ENCODE measurements at regions not wholly inside any gene's neighbourhood (a gene's known extent, or its start where the extent isn't known, plus 50 kb on each side); places are given as distances from the start of the nearest gene placed in this dataset.
A peak's percentile ranks its signal among the peaks of the same experiment; 100 is the strongest.
"Not testable (repeated sequence)": the region's sequence is repeated elsewhere in the genome, so short reads cannot be mapped to it uniquely, and the experiment has no call there.

GRCh38 chr2:37797081-37797480 lies 125.6 kb upstream of the CDC42EP3 start:
- no peak for DNase-seq (ENCODE audit: extremely low read depth in 1 of 11, low read depth in 9 of 11, low spot score in 4 of 11)

DNA sequence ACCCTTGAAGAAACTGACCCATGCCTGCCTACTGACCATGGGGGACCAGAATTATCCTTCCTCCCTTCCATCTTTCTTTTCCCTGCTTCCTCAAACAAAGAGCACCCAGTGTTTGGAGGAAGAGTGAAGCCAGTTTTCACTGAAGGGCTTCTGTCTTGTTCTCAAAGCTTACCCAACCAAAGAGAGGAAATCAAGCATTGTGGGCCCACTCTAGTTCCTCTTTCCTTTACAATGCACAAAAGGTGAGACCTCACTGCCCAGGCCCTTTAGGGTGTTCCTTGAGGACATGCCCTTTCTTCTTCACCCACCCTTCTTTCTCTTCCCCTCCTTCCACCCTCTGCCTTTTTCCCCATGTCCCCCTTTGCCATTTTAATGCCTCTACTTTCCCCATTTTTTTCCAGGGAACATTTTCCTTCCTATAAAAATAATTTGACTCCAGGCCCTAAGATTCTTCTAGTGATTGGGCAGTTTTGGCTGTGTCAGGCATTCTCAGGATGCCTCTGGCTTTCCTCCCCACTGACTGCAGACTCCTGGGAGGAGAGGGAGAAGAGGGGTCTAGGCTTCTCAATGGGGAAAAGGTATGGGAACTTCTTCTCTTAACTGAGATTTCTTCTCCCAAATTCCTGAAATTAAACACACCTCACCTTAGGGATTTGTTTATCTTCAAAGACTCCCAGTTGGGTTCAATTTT lies 126.6 kb upstream of the RMDN2 start:
- no peak for DNase-seq (ENCODE audit: extremely low read depth in 1 of 11, low read depth in 9 of 11, low spot score in 4 of 11)

DNA sequence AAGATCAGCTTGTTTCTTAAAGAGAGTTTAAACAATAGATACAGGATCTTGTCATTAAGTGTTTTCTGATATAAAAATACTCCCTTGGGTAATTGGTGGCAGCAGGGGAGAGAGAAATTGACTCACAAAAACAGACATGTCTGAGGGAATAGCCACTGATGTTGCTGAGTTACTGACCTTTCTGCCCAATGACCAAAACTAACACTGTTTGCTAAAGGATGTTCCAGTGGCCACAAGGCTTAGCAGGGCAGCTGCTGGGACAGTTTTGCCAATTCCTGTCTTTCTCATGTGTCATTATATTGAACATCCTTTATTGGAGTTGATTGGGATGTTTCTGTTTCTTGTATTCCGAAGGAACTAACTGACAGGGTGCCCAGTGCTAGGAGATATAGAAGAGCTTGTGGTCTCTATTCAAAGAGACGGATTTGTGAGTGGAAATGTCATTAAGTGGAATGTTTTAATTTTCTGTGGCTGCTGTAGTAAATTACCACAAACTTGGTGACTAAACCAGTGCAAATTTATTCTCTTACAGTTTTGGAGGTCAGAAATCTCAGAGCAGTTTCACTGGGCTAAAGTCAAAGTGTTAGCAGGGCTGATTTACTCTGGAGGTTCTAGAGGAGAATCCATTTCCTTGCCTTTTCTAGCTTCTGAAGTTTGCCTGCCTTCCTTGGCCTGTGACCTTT lies 124.8 kb upstream of the RMDN2 start:
- no peak for DNase-seq (ENCODE audit: extremely low read depth in 1 of 11, low read depth in 9 of 11, low spot score in 4 of 11)

DNA sequence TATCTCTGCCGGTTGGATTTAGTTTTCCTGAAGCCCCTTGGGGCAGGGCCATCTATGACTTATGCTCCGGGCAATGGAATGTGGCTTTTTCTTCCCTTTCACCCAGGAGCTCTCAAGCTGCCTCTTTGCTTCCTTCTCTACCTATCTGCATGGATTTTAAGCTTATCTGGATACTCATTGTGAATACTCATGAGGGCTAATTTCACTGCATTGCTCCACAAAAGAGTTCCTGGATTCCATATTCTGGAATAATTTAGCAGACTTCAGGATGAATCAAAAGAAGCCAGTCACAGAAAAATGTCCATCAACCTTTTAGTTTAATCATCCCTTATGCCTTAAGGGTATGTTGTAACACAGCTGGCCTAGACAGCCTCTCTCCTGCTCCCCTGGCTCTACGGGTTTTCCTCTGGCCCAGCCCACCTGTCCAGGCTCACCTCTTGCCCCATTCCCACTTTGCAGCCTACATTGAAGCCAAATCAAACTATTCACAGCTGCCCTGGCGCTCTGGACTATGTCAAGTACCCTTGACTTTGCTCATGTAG lies 122.8 kb upstream of the RMDN2 start:
- DNase-seq (ENCODE audit: extremely low read depth in 1 of 11, low read depth in 9 of 11, low spot score in 4 of 11), result no peak

- DNase-seq (ENCODE audit: extremely low read depth in 1 of 11, low read depth in 9 of 11, low spot score in 4 of 11), result no peak
Measured at GRCh38 chr2:37802899-37803379, 122.1 kb upstream of the RMDN2 start.

- DNase-seq (ENCODE audit: extremely low read depth in 1 of 11, low read depth in 9 of 11, low spot score in 4 of 11), result not testable (repeated sequence)
Measured at GRCh38 chr2:37806004-37806403, 119.1 kb upstream of the RMDN2 start.

- DNase-seq (ENCODE audit: extremely low read depth in 1 of 11, low read depth in 9 of 11, low spot score in 4 of 11), result no peak
Measured at GRCh38 chr2:37809525-37809924, 115.6 kb upstream of the RMDN2 start.

DNA sequence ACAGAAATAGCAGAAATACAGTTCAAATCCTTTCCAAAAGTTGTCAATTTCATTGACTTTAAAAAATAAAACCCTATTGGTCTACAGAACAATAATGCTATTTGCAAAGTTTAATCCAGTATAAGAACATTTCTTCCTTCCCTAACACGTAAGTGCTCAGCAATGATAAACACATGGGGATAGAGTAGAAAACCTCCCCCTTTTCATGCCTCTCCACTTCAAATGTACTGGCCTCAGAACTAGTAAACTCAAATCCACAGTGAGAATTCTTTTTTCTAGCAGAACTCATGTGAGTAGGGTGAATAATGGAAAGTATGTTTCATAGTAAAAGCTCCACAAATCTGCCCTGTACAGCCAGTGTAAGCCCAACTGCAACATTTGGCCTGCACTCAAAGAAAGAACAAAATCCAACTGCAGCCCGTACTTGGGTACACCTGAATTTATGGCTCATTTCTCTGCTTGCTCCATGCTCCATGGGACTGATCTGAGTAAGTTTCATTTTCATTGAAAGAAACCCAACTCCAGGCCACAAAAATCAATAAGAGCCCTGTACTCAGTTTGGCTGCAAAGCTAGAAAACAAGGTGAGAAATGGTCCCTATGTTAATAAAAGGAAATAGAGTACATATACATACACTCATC lies 115.0 kb upstream of the RMDN2 start:
- DNase-seq (ENCODE audit: extremely low read depth in 1 of 11, low read depth in 9 of 11, low spot score in 4 of 11), result no peak

DNA sequence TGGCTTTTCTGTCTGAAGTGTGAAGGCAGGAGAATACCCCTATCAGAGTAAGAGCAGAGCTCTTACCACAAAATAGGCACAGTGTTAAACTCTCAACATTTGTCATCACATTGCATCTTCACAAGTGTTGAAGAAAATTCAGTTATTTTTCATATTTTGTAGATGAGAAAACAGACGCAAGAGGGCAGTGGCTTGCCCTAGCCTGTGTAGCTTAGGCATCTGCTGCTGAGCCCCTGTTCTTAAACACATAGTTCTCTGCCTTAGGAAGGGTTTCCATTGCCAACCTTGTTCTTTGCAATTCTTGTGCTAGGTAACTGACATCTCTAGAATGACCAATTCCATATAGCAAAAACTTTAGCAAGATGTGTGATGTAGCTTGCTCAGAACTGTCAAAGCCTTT lies 112.7 kb upstream of the RMDN2 start:
- DNase-seq (ENCODE audit: extremely low read depth in 1 of 11, low read depth in 9 of 11, low spot score in 4 of 11), result no peak

DNA sequence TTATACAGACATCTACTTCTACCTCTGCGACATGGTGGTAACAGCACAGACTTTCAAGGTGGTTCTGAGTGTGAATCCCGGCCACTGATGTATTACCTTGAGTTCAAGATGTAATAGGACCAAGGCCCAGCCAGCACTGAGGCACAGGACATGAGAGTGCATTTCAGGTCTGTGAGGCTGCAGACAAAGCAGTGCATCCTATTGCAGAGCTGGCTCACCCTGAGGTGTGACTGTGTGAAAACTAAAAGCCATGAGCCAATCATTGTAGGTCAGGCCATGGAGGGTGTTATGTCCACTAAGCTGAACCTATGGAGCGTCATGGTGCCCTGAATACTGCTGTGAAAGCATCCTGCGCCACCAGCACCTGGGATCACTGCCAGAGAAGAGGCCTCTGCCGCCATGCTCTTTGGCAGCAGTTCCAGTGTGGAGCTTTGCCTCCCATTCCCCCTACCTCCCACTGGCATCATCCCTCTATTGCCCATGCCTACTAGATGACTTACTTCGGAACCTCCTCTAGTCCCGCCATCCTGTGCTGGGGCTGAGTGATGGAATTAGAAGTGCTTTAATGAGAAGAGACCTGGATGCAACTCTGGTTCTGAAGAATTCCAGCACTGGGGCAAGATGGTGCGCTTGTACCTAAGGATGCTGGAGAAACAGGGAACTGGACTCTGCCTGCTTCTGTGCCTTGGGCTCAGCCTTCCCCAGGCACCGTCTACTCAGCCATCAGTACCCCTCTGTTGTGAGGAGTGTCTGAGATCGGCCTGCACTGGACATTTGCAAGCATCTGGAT lies 112.0 kb upstream of the RMDN2 start:
- DNase-seq (ENCODE audit: extremely low read depth in 1 of 11, low read depth in 9 of 11, low spot score in 4 of 11), result no peak

DNA sequence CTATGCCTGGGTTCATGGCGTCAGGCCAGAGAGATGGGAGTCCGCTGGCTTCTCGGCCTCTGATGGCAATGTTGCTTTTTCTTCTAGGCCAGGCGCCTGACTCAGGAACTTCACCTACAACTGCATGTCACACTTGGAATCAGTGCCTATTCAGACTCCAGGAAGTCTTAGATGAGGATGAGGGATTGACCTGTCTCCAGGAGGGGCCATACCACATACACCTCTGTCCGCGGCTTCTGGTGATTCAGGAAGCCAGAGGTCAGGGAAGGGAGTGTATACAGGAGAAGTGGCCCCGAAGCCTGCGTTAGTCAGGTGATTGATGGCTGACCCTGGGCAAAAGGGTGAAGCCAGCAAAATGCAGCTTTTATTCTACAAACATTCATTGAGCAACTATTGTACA lies 109.1 kb upstream of the RMDN2 start:
- no peak for DNase-seq (ENCODE audit: extremely low read depth in 1 of 11, low read depth in 9 of 11, low spot score in 4 of 11)

- DNase-seq (ENCODE audit: extremely low read depth in 1 of 11, low read depth in 9 of 11, low spot score in 4 of 11), result no peak
Measured at GRCh38 chr2:37816686-37817085, 108.4 kb upstream of the RMDN2 start.

GRCh38 chr2:37819186-37819585 lies 105.9 kb upstream of the RMDN2 start:
- no peak for DNase-seq (ENCODE audit: extremely low read depth in 1 of 11, low read depth in 9 of 11, low spot score in 4 of 11)

GRCh38 chr2:37820471-37820986 lies 104.6 kb upstream of the RMDN2 start:
- DNase-seq (ENCODE audit: extremely low read depth in 1 of 11, low read depth in 9 of 11, low spot score in 4 of 11), result no peak

- DNase-seq (ENCODE audit: extremely low read depth in 1 of 11, low read depth in 9 of 11, low spot score in 4 of 11), result no peak
Measured at GRCh38 chr2:37825586-37825985, 99.5 kb upstream of the RMDN2 start.

GRCh38 chr2:37826611-37827010 lies 98.5 kb upstream of the RMDN2 start:
- no peak for DNase-seq (ENCODE audit: extremely low read depth in 1 of 11, low read depth in 9 of 11, low spot score in 4 of 11)

GRCh38 chr2:37827455-37827854 lies 97.6 kb upstream of the RMDN2 start:
- no peak for DNase-seq (ENCODE audit: extremely low read depth in 1 of 11, low read depth in 9 of 11, low spot score in 4 of 11)

GRCh38 chr2:37827911-37828511 lies 97.1 kb upstream of the RMDN2 start:
- peak in 4 of 11 donors; percentile 33 to 73 (median 62) for DNase-seq (ENCODE audit: extremely low read depth in 1 of 11, low read depth in 9 of 11, low spot score in 4 of 11)

GRCh38 chr2:37829202-37829601 lies 95.9 kb upstream of the RMDN2 start:
- peak in 2 of 11 donors; percentile 23 to 28 for DNase-seq (ENCODE audit: extremely low read depth in 1 of 11, low read depth in 9 of 11, low spot score in 4 of 11)

All from renal cortex interstitium (tissue), 11 donors.